HG02623 (cell line): ENCODE measurements at regions not wholly inside any gene's neighbourhood (a gene's known extent, or its start where the extent isn't known, plus 50 kb on each side); places are given as distances from the start of the nearest gene placed in this dataset.

Experiments
- ATAC-seq: cut with Tn5 transposase; IDR thresholded peaks from one replicate; pipeline ENCODE4 v1.9.1; 2021; ENCODE audit warnings: moderate library complexity; ENCODE audit not compliant: unreplicated experiment

DNA sequence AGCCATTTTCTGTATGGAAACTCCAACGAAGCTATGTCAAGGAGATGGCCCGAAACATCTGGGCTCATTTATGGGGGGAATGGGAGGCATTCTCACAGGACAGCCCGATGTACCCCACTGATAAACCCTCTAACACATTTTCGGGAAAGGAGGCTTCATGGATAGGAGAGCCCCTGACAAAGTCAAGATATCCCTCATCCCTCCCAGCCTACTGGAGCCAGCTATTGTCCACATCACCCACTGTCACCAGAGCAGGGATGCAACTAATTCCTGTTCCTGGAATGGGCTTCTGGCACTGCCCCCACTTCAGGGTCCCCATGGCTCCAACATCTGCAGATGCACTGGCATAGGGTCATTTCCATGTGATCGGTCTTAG is 98.2 kb upstream of the BMPER start:
- no peak for ATAC-seq

DNA sequence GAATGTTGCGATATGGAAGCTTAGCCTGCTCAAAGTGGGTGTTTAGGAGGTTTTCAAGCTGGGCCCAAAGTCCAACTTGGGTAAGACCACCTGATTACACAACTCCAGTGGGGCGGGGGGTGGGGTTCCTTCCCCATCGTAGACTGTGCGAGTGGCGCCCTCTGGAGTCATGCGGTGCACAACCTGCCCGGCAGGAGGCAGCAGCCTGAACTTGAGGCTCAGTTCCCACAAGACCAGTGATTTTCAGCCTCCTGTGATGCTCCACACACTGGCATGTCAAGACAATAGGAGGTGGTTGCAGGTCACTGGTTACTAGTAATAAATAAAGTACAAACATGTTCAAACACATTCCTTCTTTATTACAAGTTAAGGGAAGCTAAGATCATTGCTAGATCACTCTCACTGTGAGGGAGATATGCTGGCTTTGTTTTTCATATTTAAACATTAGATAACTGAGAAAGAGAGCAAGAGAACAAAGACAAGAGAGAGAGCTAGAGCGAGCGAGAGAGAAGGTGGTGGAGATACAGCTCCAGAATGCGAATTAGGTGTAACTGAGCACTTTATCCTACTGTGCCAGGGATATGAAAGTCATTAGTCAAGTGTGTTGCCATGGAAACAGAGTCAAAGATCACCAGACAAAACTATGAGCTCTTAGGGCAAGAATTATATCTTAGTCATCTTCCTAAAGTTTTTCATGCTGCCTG is 97.4 kb upstream of the BMPER start:
- no peak for ATAC-seq

DNA sequence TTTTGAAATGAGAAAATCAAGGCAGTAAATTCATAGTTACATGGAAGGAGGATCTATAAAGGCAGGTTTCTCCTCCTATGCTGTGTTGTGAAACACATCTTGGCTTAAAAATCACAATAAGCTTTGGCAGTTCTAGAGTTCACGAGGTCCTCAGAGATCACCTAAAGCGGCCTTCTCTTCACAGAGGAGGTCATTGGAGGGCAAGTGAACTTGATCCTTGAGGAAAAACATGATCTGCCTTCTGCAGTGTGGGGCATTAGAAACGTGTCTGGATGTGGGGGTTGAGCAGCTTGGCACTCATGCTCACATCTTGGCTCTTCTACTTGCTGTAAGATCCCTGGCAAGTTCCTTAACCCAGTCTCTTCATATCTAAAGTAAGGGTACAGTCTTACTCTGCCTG is 96.1 kb upstream of the BMPER start:
- no peak for ATAC-seq

DNA sequence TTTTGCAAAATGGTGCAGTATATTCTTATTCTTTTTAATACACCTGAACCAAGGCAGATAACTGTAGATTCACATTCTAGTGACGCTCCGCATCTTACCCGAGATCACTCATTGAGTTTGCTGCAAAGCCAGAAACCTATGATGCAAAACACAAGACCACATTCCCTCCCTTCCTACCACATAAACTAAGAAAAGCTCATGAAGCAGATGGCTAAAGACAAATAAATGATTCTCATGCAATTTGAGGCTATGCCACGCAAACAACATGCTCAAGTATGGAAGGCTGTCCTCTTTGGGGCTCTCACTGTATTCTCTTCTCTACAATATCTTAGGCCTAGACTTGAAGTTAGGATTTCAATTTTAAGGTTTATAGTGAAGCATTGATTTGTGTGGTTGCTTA is 95.0 kb upstream of the BMPER start:
- no peak for ATAC-seq

DNA sequence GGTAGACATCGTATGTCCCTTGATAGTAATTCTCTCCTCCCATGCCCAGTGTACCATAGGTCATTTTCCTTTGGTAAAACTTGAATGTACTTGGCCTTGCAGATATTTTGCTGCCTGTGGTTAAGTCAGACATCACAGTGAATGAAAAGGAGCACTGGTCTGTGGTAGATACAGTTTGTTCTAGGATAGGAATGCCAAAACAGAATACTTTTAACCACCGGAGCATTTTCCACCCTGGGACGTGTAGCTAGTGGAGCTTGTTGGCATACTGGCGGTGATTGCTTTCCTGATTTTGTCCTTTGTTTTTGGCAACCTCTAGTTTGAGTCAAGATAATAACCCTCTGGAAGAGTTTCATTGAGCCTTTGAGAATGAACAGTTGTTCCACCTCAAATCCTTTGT is 92.0 kb upstream of the BMPER start:
- no peak for ATAC-seq

DNA sequence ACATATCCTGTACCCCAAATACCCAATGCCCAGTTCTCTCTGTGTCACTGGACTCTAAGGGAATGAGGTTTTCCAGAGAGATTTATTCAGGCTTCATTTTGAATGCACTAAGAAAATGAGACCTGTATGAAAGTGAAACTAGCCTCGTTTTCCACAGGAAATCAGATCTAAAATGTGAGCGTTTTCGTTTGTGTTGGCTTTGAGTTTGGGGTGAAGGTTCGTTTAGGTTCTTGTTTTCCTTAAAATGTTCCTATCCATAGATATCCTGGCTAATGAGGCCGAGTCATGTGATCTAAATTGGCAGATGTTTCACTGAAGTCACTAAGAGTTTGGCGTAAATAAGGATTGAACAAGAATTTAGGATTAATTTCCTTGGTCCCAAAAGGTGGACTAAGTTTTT is 90.9 kb upstream of the BMPER start:
- ATAC-seq: no peak

DNA sequence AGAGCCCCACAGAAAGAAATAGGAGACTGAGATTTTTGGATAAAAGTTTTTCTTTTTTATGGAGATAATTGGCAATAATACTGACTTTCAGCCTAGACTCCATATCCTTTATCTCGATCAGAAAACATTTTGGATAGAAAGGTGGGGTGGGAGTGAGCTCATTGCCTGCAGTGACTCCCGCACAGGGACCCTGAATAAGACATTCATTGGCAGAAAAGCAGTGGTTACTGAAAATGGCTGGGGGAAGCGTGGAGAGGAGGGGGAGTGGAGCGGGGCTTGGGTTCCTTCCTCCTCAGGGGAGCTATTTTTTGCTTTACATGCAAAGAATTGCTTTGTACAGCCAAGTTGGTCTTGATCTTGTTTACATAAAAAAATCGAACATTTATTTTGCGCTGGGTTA is 90.4 kb upstream of the BMPER start:
- no peak for ATAC-seq

DNA sequence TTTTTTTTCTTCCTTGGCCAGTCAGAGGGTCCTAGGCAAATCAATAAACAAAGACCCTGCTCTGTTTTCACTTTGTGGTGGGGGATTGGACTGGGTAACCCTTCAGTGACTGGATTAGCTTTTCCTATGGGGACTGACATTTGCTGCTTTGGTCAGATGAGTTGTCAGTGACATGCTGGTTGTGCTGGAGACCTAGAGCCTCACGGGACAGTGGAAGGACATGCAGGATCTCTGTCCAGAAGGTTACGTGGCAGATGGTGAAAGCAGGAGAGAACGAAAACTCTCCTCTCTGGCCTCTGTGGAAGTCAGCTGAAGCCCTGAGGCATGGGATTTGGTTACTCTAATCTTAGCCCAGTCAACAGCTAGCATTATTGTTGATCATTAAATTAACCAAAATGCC is 90.0 kb upstream of the BMPER start:
- no peak for ATAC-seq

DNA sequence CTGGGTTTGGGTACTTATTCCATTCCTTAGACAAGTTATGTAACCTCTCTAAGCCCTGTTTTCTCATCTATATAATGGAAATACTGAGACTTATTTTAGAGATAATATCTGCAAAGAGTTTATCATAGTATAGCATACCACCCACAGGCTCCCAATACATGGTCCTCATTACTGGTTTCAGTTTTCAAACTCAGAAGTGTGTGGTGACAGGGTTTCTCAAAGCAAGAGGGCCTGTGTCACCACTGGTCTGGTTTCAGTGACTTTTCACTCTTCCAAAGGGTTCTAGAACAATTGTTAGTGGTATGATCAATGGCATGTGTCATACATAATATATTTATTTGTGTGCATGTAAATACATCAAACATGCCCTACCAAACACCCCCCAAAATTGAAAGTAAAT is 89.2 kb upstream of the BMPER start:
- ATAC-seq: no peak

DNA sequence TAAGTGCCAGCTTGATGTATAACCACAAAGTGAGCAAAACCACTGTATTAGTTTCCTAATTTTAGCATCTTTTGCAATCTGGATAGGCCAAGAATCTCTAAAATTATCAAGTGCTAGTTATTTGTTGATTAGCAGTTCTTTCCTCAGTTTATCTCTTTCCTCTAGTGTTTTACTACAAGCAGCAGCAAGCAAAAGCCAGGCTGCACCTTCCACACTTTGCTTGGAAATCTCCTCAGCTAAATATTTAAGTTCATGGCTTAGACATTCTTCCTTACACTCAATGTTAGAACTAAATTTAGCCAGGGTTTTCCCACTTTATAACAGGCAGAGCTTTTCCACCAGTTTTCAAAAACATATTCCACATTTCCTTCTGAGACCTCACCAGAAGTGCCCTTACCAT is 85.7 kb upstream of the BMPER start:
- no peak for ATAC-seq

DNA sequence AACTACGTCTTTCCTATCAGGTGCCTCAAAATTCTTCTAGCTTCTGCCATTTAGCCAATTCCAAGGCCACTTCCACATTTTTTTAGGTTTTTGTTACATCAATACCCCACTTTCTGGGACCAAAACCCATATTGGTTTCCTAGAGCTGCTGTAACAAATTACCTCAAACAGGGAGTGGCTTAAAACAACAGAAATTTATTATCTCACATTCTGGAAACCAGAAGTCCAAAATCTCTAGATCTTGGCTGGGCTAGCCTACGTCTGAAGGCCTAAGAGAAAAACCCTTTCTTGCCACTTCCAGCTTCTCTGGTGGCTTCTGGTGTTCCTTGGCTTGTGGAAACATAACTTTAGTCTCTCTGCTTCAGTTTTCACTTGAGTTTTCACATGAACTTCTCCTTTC is 85.1 kb upstream of the BMPER start:
- no peak for ATAC-seq

DNA sequence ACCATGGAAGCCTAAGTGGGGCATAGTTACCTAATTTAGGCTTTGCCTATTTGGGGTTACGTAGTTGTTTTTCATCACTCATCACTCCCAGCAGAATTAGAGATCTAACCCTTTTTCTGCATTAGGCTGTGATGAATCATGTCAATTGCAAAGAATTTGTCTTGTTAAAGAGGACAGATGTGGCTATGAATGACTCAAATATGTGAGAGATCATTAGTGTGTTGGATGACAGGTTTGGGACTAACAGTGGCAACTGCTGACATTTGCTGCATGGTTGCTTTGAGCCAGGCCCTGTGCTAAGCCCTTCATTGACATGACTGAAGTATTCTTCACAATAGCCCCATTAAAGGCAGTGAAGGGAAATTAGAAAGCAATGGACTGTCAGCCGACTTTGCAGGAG is 83.4 kb upstream of the BMPER start:
- no peak for ATAC-seq

DNA sequence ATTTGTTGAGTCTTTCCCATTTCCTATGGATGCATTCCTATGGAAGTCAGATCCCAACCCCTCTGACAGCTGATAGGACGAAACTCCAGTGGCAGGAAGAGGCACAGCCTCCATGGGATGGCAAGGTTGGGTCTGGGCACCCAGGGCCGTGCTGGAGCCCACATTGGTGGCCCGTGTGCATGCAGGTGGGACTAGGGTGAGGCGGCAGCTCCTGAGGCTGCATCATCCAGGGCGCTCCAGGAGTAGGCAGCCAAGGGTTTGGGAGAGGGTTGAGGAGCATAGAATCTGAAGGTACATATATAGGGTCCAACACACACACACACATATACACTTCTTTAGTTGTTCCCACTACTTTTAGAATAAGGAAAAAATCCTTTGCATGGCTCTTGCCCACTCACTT is 81.4 kb upstream of the BMPER start:
- ATAC-seq: no peak

DNA sequence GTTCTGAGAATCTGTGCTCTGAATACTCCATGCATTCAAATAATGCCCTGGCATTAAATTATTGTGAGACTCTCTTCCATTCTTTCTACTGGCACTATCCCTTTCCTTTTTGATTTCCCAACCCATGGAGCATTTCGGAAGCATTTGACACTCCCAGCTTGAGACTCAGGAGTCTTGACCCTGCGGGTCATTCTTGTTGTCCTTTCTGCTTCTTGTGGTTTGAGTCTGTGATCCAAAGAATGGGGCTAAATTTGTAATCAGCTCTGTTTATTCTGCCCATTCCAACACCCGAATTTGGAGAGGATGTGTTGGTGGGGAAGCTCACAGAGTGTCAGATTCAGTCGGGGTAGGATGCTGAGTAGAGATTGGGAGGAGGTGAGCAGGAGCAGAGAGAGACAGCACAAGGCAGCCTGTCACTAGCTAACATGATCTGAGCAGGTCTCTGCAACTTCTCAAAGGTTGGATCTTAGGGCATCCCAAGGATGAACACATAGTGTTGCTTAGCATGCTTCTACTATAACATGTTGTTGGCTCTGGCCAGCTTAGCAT is 80.4 kb upstream of the BMPER start:
- no peak for ATAC-seq

DNA sequence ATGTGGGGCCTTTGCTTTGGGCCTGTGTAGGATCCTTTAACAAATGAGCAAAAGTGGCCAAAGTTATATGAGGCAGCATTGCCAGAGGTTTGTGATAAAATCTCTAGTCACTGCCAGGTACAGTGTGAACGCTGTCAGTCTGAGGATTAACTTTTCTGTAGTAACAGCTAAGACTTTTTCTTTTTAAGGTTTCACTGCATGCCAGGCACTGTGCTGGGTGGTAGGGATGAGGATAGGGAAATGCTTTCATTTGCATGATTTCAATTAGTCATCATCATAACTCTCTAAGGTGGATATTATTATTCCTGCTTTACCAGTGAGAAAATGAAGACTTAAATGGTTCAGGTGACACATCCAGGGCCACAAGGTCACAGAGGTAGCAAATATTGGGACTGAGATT is 79.7 kb upstream of the BMPER start:
- ATAC-seq: no peak

DNA sequence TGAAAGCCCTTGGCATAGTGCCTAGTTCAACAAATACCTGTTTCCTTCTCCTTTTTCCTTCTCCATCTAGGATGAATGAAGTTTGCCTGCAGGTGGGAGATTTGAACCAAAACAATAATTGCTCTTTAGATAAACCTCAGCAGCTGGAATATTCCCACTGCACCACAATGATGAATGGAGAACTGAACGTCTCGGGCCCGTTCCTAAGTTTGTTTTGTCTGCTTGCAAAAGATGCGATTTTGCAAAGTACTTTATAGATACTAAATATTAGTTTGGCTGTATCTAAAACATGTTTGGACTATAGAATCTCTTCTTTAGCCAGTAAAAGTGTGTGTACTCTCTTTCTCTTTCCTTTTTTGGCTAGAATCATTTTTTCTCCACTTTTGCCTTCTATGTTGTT is 75.8 kb upstream of the BMPER start:
- ATAC-seq: no peak

DNA sequence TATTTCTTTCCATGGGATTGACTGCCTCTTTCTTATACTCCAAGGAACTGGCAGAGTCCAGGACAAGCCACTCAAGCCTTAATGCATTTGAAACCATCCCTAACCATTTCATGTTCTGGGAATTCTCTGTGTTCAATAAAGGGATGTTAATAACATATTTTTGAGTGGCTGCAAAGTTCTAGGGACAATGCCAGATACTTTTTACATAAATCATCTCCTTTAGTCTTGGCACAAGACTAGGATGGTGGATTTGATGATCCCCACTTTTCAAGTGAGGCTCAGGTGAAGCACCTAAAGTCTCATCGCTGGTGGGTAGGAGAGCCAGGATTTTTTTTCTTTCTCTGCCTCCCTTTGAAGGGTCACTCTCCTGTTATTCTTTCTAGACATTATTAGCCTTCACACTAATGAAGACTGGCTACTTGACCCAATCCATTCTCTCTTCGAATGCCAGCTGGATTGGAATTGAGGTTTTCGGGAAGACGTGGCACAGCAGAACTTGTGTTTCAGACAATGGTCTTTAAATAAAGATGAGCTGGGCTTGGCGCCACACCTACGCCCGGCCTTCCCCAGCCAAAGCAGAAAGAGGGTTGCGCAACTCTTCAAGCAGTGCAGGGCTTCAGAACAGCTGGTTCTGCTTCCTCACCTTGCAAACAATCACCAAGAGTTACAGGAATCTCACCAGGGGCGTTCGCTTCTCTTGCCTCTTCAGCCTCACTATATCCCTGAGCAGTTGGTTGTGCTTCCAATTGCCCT is 73.8 kb upstream of the BMPER start:
- ATAC-seq: no peak

DNA sequence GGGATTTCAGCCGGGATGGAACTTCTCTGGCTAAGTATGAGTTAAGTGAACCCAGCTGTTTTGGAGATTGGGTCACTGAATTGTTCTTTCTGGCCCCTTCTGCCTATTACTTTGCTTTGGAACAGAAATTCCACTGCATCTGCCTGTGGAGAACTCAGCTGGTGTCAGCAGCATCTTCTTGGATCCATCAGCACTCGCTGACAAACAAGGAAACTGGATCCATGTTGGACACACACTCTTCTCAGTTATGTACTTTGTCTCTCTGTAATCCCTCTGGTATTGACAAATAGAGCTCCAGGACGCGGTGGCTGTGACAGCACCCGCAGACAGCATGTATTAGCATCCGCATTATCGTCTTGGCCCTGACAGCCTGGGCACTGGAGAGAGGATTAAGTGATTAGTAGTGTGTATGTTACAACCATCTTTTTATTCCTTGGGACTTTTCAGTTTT is 73.0 kb upstream of the BMPER start:
- no peak for ATAC-seq

DNA sequence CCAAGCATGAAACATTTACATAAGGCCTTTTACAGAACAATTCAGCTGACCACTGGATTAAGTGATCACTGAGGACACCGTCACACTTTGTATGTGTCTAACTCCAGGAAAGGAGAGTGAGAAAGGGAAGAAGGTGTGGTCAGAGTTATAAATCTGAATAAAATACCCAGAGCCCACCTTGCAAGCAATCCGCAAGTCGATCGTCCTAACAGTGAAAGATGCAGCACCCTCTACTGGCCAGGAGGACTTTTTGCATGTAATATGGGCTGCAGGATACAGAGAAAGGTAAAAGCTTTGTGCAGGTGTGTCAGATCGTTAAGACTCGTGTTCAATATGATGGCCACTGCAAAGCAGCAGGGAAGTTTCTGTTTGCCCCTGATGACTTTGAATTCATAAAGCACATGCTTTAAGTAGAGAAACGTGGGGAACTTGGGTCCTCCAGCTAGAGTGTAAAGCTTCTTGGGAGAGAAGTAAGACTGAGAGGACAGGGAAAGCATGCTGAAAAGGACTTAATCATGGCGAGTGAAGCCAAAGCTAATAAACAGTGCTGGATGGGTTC is 68.5 kb upstream of the BMPER start:
- no peak for ATAC-seq

DNA sequence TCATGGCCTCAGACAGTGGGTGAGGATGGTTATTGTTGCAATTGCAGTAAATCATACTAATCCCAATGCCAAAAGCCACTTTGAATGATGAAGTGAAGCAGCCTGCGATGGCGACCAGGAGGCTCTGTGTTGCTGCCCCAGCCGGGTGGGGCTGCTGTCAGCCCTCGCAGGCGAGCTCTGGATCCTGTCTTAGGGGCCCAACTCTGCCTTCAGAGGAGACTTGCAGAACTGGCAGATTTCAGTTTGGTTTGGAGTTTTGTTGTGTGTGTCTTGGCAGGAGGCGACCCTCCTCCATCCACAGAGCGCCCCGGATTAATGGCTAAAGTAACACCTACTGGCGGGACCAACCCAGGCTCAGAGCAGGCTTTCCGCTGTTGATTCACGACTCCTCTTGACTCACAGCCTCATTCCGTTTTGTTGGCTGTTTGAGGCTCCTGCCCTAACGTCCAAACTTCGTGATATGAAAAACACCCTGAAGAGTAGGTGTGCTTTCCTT is 67.9 kb upstream of the BMPER start:
- ATAC-seq: no peak

DNA sequence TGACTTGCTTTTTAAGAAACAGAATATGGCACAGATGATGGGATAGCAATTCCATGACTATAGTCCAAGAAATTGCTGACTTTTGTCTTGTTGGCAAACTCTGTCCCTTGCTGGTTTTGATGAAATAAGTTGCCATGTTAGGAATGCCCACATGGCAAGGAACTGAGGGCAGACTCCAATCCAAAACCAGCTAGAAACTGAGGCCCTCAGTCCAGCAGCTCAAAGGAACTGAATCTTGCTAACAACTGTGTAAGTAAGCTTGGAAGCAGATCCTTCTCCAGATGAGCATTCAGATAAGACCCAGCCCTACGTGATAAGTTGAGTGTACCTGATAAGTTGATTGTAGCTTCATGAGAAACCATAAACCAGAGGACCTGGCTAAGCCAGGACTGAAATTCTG is 64.3 kb upstream of the BMPER start:
- no peak for ATAC-seq

DNA sequence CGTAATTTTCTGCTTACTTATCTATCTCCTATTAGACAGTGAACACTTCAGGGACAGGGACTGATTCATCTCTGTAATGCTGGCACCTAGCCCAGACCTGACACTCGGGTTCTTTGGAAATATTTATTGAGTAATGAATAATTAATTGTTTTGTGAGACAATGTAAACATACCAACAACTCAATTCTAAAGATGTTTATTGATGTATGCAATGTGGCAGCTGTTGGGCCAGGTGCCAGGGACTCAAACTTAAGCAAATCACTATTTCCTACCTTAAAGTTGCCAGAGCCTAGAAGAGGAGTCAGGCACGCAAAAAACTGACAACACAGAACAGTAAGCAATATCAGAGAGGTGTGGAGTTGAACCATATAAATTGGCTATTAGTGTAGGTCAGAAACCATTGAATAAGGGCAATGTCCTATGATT is 63.6 kb upstream of the BMPER start:
- ATAC-seq: no peak
